ENCODE measurements at regions not wholly inside any gene's neighbourhood (a gene's known extent, or its start where the extent isn't known, plus 50 kb on each side); places are given as distances from the start of the nearest gene placed in this dataset.

GRCh38 chr7:20050241-20050966 is 166.8 kb downstream of the MACC1 start:
- no peak for TF ChIP-seq ZNF530 (CRISPR knock-in tag; IDR thresholded peaks at IDR 0.05; ENCODE audit: low read depth)
- TF ChIP-seq SP2 (CRISPR knock-in tag; IDR thresholded peaks at IDR 0.05), result no peak
- no peak for TF ChIP-seq EZH2 (conservative IDR thresholded peaks at IDR 0.05; ENCODE audit: low read depth, low read length)
- TF ChIP-seq ATF3 (CRISPR knock-in tag; IDR thresholded peaks at IDR 0.05), result no peak

Measured in HepG2 (cell line).